ENCODE measurements at regions not wholly inside any gene's neighbourhood (a gene's known extent, or its start where the extent isn't known, plus 50 kb on each side); places are given as distances from the start of the nearest gene placed in this dataset.

- POLR2A ChIA-PET = no interaction called here
- H3K4me1 ChIP-seq (ENCODE audit: control insufficient read depth, insufficient read depth, low read length) = no peaks in the 10 kb centered on the region
- H3K9me3 ChIP-seq (ENCODE audit: control insufficient read depth, insufficient read depth, low read depth, low read length) = no peaks in the 10 kb centered on the region
- no peak for TF ChIP-seq PRDM4 (tag by site-specific recombination; IDR thresholded peaks at IDR 0.05)
- no peak for TF ChIP-seq ZFP37 (tag by site-specific recombination; IDR thresholded peaks at IDR 0.05)
- TF ChIP-seq KLF1 (tag by site-specific recombination; IDR thresholded peaks at IDR 0.05) = no peak
- TF ChIP-seq OVOL3 (tag by site-specific recombination; IDR thresholded peaks at IDR 0.05) = no peak
- no peak for TF ChIP-seq ZNF629 (tag by site-specific recombination; IDR thresholded peaks at IDR 0.05)
- no peak overlapping the region for H3K27ac ChIP-seq (ENCODE audit: extremely low read depth, low read depth, low read length)
- H3K4me3 ChIP-seq (ENCODE audit: low read depth, low read length) = no peak overlapping the region
- H3K36me3 ChIP-seq (ENCODE audit: control insufficient read depth in 2 of 2, insufficient read depth in 1 of 2, low read length in 2 of 2) = no peaks in the 10 kb centered on the region
- CTCF ChIA-PET = interaction anchor here (0.6 to 0.8 kb wide), 2 partner anchors 18 to 211 kb away, joined by 3 to 4 read pairs; no protein-coding TSS in a partner anchor
Observed at GRCh38 chr6:85272592-85272991, 177.3 kb upstream of the NT5E start.

- POLR2A ChIA-PET = no interaction called here
Observed at GRCh38 chr6:85262621-85263020, 187.3 kb upstream of the NT5E start.

GRCh38 chr6:85261271-85261670, 188.6 kb upstream of the NT5E start:
- Histone ChIP-seq H3K36me3 (ENCODE audit: control insufficient read depth in 2 of 2, insufficient read depth in 1 of 2, low read length in 2 of 2) (no peaks in the 10 kb centered on the region), H3K27ac (ENCODE audit: extremely low read depth, low read depth, low read length) (no peak overlapping the region), H3K9me3 (ENCODE audit: control insufficient read depth, insufficient read depth, low read depth, low read length) (no peaks in the 10 kb centered on the region), H3K4me1 (ENCODE audit: control insufficient read depth, insufficient read depth, low read length) (no peaks in the 10 kb centered on the region), H3K4me3 (ENCODE audit: low read depth, low read length) (no peak overlapping the region)
- CTCF ChIA-PET = interaction anchor here (0.5 kb wide), 1 partner anchor 34 kb away, joined by 4 read pairs; no protein-coding TSS in a partner anchor
- TF ChIP-seq ZNF623 (tag by site-specific recombination; IDR thresholded peaks at IDR 0.05) (no peak), ZBTB49 (tag by site-specific recombination; IDR thresholded peaks at IDR 0.05; ENCODE audit: low read depth) (no peak), ZNF549 (tag by site-specific recombination; IDR thresholded peaks at IDR 0.05) (no peak), ZNF239 (tag by site-specific recombination; IDR thresholded peaks at IDR 0.05) (no peak), ZNF112 (tag by site-specific recombination; IDR thresholded peaks at IDR 0.05) (no peak), ZNF558 (tag by site-specific recombination; IDR thresholded peaks at IDR 0.05) (no peak), ZNF571 (tag by site-specific recombination; IDR thresholded peaks at IDR 0.05) (no peak), ZNF624 (tag by site-specific recombination; IDR thresholded peaks at IDR 0.05) (no peak)
- POLR2A ChIA-PET = no interaction called here

More at GRCh38 chr6:85262621-85263020, 187.3 kb upstream of the NT5E start:
- Histone ChIP-seq H3K9me3 (ENCODE audit: control insufficient read depth, insufficient read depth, low read depth, low read length) (no peaks in the 10 kb centered on the region), H3K36me3 (ENCODE audit: control insufficient read depth in 2 of 2, insufficient read depth in 1 of 2, low read length in 2 of 2) (no peaks in the 10 kb centered on the region), H3K4me3 (ENCODE audit: low read depth, low read length) (no peak overlapping the region), H3K4me1 (ENCODE audit: control insufficient read depth, insufficient read depth, low read length) (no peaks in the 10 kb centered on the region), H3K27ac (ENCODE audit: extremely low read depth, low read depth, low read length) (no peak overlapping the region)
- TF ChIP-seq TSHZ1 (tag by site-specific recombination; IDR thresholded peaks at IDR 0.05; ENCODE audit: borderline replicate concordance) = no peak
- no peak for TF ChIP-seq ZNF211 (tag by site-specific recombination; IDR thresholded peaks at IDR 0.05; ENCODE audit: low read depth)
- TF ChIP-seq KLF1 (tag by site-specific recombination; IDR thresholded peaks at IDR 0.05) = no peak
- CTCF ChIA-PET = interaction anchor here (0.7 kb wide), 1 partner anchor 29 kb away, joined by 3 read pairs; no protein-coding TSS in a partner anchor
